A673 (cell line): ENCODE measurements at regions not wholly inside any gene's neighbourhood (a gene's known extent, or its start where the extent isn't known, plus 50 kb on each side); places are given as distances from the start of the nearest gene placed in this dataset.

ENCODE experiments used
- BruUV-seq: library from RNA; stranded (reverse); fragments of 400-500 nt; replicated peaks from 2 replicates; lab custom pipeline; 2021; lab: Mats Ljungman, UMichigan
- CTCF ChIA-PET: fragments of 300-600 bp; sonication (Branson Sonifier 250); formaldehyde crosslinking; loops from one replicate; lab custom pipeline; 2022; ENCODE audit warnings: antibody characterized with exemption; lab: Charles Lee
- POLR2A ChIA-PET: fragments of 300-600 bp; sonication (Branson Sonifier 250); formaldehyde crosslinking; loops from one replicate; lab custom pipeline; 2022; ENCODE audit warnings: antibody characterized with exemption; ENCODE audit not compliant: low non-redundant PET; lab: Charles Lee
- DNase-seq: peaks from one replicate; pipeline ENCODE4 v3.0.0-alpha.2; 2015; ENCODE audit warnings: low spot score
- H3K27ac ChIP-seq: fragments of 200-600 bp; sonication (generic); 2 replicates; pipeline ENCODE4 v1.5.1; 2016; ENCODE audit warnings: mixed run types, low read depth, mild to moderate bottlenecking, mixed read lengths, antibody characterized with exemption, low read length; ENCODE audit not compliant: poor library complexity, severe bottlenecking
- H3K27me3 ChIP-seq: fragments of 200-600 bp; sonication (generic); replicated peaks from 2 replicates; pipeline ENCODE4 v1.6.1; 2017; ENCODE audit warnings: mixed run types, low read depth, mild to moderate bottlenecking, mixed read lengths, antibody characterized with exemption, low read length; ENCODE audit not compliant: insufficient read depth, poor library complexity
- H3K36me3 ChIP-seq: fragments of 200-600 bp; sonication (generic); 2 replicates; pipeline ENCODE4 v1.6.1; 2016; ENCODE audit warnings: mixed run types, mild to moderate bottlenecking, mixed read lengths, antibody characterized with exemption, low read length; ENCODE audit not compliant: insufficient read depth, poor library complexity, severe bottlenecking
- H3K4me1 ChIP-seq: fragments of 200-600 bp; sonication (generic); 2 replicates; pipeline ENCODE4 v1.6.1; 2017; ENCODE audit warnings: mixed run types, mild to moderate bottlenecking, mixed read lengths, antibody characterized with exemption, low read length; ENCODE audit not compliant: insufficient read depth, poor library complexity, severe bottlenecking
- H3K4me3 ChIP-seq: fragments of 200-600 bp; sonication (generic); 2 replicates; pipeline ENCODE4 v1.5.1; 2016; ENCODE audit warnings: low read depth, mixed run types, mild to moderate bottlenecking, mixed read lengths, low read length; ENCODE audit not compliant: poor library complexity, severe bottlenecking
- H3K9me3 ChIP-seq: fragments of 200-600 bp; sonication (generic); 2 replicates; pipeline ENCODE4 v1.6.1; 2016; ENCODE audit warnings: mixed run types, low read depth, mild to moderate bottlenecking, mixed read lengths, antibody characterized with exemption, low read length; ENCODE audit not compliant: poor library complexity, severe bottlenecking
- EZH2 ChIP-seq: fragments of 200-600 bp; sonication (generic); IDR thresholded peaks from 2 replicates; pipeline ENCODE4 v1.6.1; 2017; ENCODE audit warnings: borderline replicate concordance, low read depth, mild to moderate bottlenecking, mixed read lengths, antibody characterized with exemption, low read length; ENCODE audit not compliant: poor library complexity, severe bottlenecking
- intact Hi-C: fragments of 100-400 bp; cut with micrococcal nuclease; formaldehyde crosslinking; loops from one replicate; pipeline ENCODE4 v1.10.0; 2022; ENCODE audit not compliant: unreplicated experiment
- TF ChIP-seq, protein P1 (sequence below): fragments of 300-800, 200-600 bp; sonication (generic); conservative IDR thresholded peaks from 2 replicates; pipeline ENCODE4 v1.5.1; 2017; ENCODE audit warnings: low read depth, mild to moderate bottlenecking, antibody characterized with exemption, low read length, moderate library complexity, mixed read lengths

DNA sequence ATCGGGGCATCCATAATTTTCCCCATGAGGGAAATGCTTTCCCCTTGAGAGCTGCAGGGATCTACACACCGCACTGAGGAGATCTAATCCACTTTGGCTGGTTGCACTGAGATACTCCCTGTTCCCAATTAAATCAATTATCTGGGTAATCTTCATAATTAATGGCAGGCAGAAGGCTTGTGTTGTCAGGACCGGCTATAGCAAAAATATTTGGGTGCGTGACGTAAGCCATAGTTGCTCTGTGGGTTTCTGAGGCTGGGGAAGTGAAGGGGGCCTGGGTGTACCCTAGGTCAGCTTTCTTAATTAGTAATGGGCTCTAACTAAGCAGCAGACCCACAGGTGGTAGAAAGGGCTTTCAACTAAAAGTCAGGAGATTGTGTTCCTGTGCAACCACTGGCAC lies 62.8 kb upstream of the UPP2 start:
- no TSS peak for BruUV-seq
- Histone ChIP-seq H3K9me3 (no peaks in the 10 kb centered on the region), H3K4me1 (peaks cover 57% of the 10 kb centered on the region), H3K27me3 (no peaks in the 10 kb centered on the region), H3K27ac (no peak overlapping the region), H3K36me3 (no peaks in the 10 kb centered on the region), H3K4me3 (no peak overlapping the region)
- CTCF ChIA-PET = no interaction called here
- POLR2A ChIA-PET = no interaction called here
- DNase-seq = no peak
- TF ChIP-seq, protein P1, sequence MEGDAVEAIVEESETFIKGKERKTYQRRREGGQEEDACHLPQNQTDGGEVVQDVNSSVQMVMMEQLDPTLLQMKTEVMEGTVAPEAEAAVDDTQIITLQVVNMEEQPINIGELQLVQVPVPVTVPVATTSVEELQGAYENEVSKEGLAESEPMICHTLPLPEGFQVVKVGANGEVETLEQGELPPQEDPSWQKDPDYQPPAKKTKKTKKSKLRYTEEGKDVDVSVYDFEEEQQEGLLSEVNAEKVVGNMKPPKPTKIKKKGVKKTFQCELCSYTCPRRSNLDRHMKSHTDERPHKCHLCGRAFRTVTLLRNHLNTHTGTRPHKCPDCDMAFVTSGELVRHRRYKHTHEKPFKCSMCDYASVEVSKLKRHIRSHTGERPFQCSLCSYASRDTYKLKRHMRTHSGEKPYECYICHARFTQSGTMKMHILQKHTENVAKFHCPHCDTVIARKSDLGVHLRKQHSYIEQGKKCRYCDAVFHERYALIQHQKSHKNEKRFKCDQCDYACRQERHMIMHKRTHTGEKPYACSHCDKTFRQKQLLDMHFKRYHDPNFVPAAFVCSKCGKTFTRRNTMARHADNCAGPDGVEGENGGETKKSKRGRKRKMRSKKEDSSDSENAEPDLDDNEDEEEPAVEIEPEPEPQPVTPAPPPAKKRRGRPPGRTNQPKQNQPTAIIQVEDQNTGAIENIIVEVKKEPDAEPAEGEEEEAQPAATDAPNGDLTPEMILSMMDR = no peak
- no peak for TF ChIP-seq EZH2
- intact Hi-C loops = no loop called here

DNA sequence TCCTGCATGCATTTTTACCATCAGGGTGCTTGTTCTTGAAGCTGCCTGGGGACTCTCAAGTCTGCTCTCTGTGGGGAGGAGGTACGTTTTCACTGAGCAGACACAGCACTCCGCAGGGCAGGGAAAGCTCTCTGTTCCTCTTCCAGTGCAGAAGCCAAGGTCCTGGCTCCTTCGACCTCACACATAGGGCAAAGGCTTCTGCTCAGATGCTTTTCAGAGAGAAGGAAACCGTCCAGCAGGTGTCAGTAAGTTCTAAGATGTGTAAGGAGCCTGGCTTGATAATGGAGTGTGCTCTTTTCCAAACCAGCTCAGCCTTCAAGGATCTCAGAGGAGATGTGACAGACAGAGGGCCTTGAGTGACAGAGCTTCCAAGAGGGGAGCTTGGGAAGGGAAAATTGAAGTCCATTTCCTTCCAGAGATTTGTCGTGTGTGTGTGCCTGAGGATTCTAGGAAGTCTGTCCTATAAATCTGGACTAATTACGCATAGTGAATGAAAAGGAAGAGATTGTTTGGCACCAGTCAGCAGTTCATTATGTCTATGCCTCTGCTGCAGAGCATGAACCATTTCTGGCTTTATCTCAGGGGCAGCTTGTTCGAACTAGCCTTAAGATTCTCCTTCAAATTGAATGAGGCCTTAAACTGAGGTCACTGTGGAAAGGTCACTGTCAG lies 67.3 kb upstream of the UPP2 start:
- intact Hi-C loops = loop anchor here (2.0 to 5.0 kb wide), 3 partner anchors 143 to 720 kb away; no protein-coding TSS in a partner anchor
- Histone ChIP-seq H3K27me3 (no peaks in the 10 kb centered on the region), H3K27ac (no peak overlapping the region), H3K9me3 (no peaks in the 10 kb centered on the region), H3K4me1 (peaks cover 18% of the 10 kb centered on the region), H3K4me3 (no peak overlapping the region), H3K36me3 (no peaks in the 10 kb centered on the region)
- no peak for TF ChIP-seq EZH2
- TF ChIP-seq, protein P1 = peak; percentile 74
- no TSS peak for BruUV-seq
- peak; percentile 87 for DNase-seq
- ChIA-PET CTCF (interaction anchor here (0.7 to 2.2 kb wide), 6 partner anchors 8 to 712 kb away, joined by 3 to 10 read pairs (median 4); no protein-coding TSS in a partner anchor), POLR2A (interaction anchor here (0.6 kb wide), 2 partner anchors 13 to 585 kb away, joined by 3 to 6 read pairs; no protein-coding TSS in a partner anchor)

DNA sequence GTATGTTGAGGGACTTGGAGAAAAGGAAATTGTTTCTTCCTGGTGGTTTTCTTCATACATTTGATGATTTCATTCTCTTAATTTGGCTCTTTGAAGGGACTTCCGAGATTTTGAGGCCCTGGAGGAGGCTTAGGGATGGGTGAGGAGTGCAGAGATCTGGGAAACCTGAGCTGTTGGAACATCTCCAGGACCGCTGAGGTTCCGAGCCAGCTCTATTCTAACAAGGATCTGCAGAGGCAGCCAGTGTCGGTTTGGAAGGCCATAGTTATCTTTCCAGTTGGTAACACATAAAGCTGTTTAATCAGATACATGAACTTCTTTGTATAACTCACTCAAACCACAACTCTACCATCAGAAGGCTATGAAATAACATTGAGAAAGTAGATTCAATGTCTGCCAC lies 70.3 kb upstream of the UPP2 start:
- no peaks in the 10 kb centered on the region for H3K36me3 ChIP-seq
- TF ChIP-seq, protein P1 = no peak
- TF ChIP-seq EZH2 = no peak
- intact Hi-C loops = loop anchor here (5.0 kb wide), 1 partner anchor 146 kb away; no protein-coding TSS in a partner anchor
- H3K4me1 ChIP-seq = peaks cover 13% of the 10 kb centered on the region
- CTCF ChIA-PET = interaction anchor here (1.2 kb wide), 1 partner anchor 714 kb away, joined by 3 read pairs; no protein-coding TSS in a partner anchor
- no peak overlapping the region for H3K27ac ChIP-seq
- BruUV-seq = no TSS peak
- POLR2A ChIA-PET = no interaction called here
- H3K27me3 ChIP-seq = no peaks in the 10 kb centered on the region
- no peaks in the 10 kb centered on the region for H3K9me3 ChIP-seq
- no peak overlapping the region for H3K4me3 ChIP-seq
- no peak for DNase-seq
